Neural cell (in vitro differentiated cells): ENCODE measurements at regions not wholly inside any gene's neighbourhood (a gene's known extent, or its start where the extent isn't known, plus 50 kb on each side); places are given as distances from the start of the nearest gene placed in this dataset.
A peak's percentile ranks its signal among the peaks of the same experiment; 100 is the strongest.

Source experiments
- H2AFZ ChIP-seq: fragments of 200-600, 300-800 bp; sonication (generic), shearing (Covaris generic); 2 replicates; pipeline ENCODE4 v1.6.0; 2014; ENCODE audit warnings: low read depth, mild to moderate bottlenecking, antibody characterized with exemption, low read length, moderate library complexity
- H3F3A ChIP-seq: fragments of 200-600 bp; shearing (Covaris generic); 2 replicates; pipeline ENCODE4 v1.6.1; 2016; ENCODE audit warnings: mild to moderate bottlenecking, moderate library complexity, mixed read lengths, antibody characterized with exemption, low read length; ENCODE audit not compliant: insufficient read depth, poor library complexity, severe bottlenecking
- H3K27ac ChIP-seq: fragments of 200-600, 300-800 bp; sonication (generic), shearing (Covaris generic); 2 replicates; pipeline ENCODE4 v1.5.1; 2014; ENCODE audit warnings: mild to moderate bottlenecking, low read length, moderate library complexity
- H3K27me3 ChIP-seq: fragments of 300-800, 200-600 bp; sonication (generic), shearing (Covaris generic); 2 replicates; pipeline ENCODE4 v1.6.0; 2014; ENCODE audit warnings: mild to moderate bottlenecking, low read depth, low read length, moderate library complexity; ENCODE audit not compliant: insufficient read depth
- H3K36me3 ChIP-seq: fragments of 300-800, 200-600 bp; sonication (generic), shearing (Covaris generic); 2 replicates; pipeline ENCODE4 v1.5.1; 2014; ENCODE audit warnings: mild to moderate bottlenecking, antibody characterized with exemption, low read length, moderate library complexity; ENCODE audit not compliant: insufficient read depth
- H3K4me2 ChIP-seq: fragments of 300-800, 200-600 bp; sonication (generic), shearing (Covaris generic); 2 replicates; pipeline ENCODE4 v1.6.0; 2014; ENCODE audit warnings: mild to moderate bottlenecking, low read length
- H3K4me3 ChIP-seq: fragments of 300-800, 200-600 bp; sonication (generic), shearing (Covaris generic); 2 replicates; pipeline ENCODE4 v1.5.1; 2014; ENCODE audit warnings: mild to moderate bottlenecking, low read length, moderate library complexity
- H3K79me2 ChIP-seq: fragments of 200-600 bp; shearing (Covaris generic); replicated peaks from 2 replicates; pipeline ENCODE4 v1.6.0; 2014; ENCODE audit warnings: mild to moderate bottlenecking, low read length, moderate library complexity; ENCODE audit not compliant: insufficient read depth
- H3K9ac ChIP-seq: fragments of 300-800, 200-600 bp; sonication (generic), shearing (Covaris generic); 2 replicates; pipeline ENCODE4 v1.6.1; 2016; ENCODE audit warnings: mild to moderate bottlenecking, low read length, mixed read lengths
- H3K9me2 ChIP-seq: fragments of 200-600 bp; shearing (Covaris generic); 2 replicates; pipeline ENCODE4 v1.6.1; 2016; ENCODE audit warnings: mild to moderate bottlenecking, low read length, mixed read lengths; ENCODE audit not compliant: insufficient read depth
- H3K9me3 ChIP-seq: fragments of 200-600, 300-800 bp; sonication (generic), shearing (Covaris generic); 2 replicates; pipeline ENCODE4 v1.6.1; 2016; ENCODE audit warnings: mild to moderate bottlenecking, mixed run types, low read length, moderate library complexity, mixed read lengths
- H4K20me1 ChIP-seq: fragments of 200-600 bp; shearing (Covaris generic); 2 replicates; pipeline ENCODE4 v1.6.1; 2016; ENCODE audit warnings: mild to moderate bottlenecking, mixed run types; ENCODE audit not compliant: insufficient read depth
- CTCF ChIP-seq: fragments of 450-650 bp; IDR thresholded peaks from 2 replicates; pipeline ENCODE4 v1.5.1; 2014; ENCODE audit warnings: antibody characterized with exemption, mild to moderate bottlenecking, moderate library complexity; ENCODE audit not compliant: poor library complexity, severe bottlenecking
- EP300 ChIP-seq: fragments of 450-650 bp; conservative IDR thresholded peaks from 2 replicates; pipeline ENCODE4 v1.6.1; 2014; ENCODE audit warnings: antibody characterized with exemption, mild to moderate bottlenecking, moderate library complexity; ENCODE audit not compliant: poor library complexity, severe bottlenecking
- EZH2 ChIP-seq: fragments of 200-600, 300-800 bp; shearing (Covaris generic), sonication (generic); IDR thresholded peaks from 2 replicates; pipeline ENCODE4 v1.6.1; 2014; ENCODE audit warnings: antibody characterized with exemption, low read length, borderline replicate concordance, mild to moderate bottlenecking; ENCODE audit not compliant: insufficient read depth, poor library complexity, severe bottlenecking
- MXI1 ChIP-seq: fragments of 450-650 bp; conservative IDR thresholded peaks from 2 replicates; pipeline ENCODE4 v1.6.1; 2014; ENCODE audit warnings: antibody characterized with exemption, mild to moderate bottlenecking; ENCODE audit not compliant: poor library complexity, severe bottlenecking
- POLR2AphosphoS5 ChIP-seq: IDR thresholded peaks from 2 replicates; pipeline ENCODE4 v1.6.1; 2012
- RAD21 ChIP-seq: fragments of 450-650 bp; conservative IDR thresholded peaks from 2 replicates; pipeline ENCODE4 v1.6.1; 2014; ENCODE audit warnings: antibody characterized with exemption, mild to moderate bottlenecking, moderate library complexity
- REST ChIP-seq: IDR thresholded peaks from 2 replicates; pipeline ENCODE4 v1.6.1; 2012; ENCODE audit warnings: borderline replicate concordance
- SMC3 ChIP-seq: fragments of 450-650 bp; conservative IDR thresholded peaks from 2 replicates; pipeline ENCODE4 v1.6.1; 2014; ENCODE audit warnings: antibody characterized with exemption, mild to moderate bottlenecking, moderate library complexity; ENCODE audit not compliant: poor library complexity
- TAF1 ChIP-seq: IDR thresholded peaks from 2 replicates; pipeline ENCODE4 v1.6.1; 2012; ENCODE audit warnings: low read depth

DNA sequence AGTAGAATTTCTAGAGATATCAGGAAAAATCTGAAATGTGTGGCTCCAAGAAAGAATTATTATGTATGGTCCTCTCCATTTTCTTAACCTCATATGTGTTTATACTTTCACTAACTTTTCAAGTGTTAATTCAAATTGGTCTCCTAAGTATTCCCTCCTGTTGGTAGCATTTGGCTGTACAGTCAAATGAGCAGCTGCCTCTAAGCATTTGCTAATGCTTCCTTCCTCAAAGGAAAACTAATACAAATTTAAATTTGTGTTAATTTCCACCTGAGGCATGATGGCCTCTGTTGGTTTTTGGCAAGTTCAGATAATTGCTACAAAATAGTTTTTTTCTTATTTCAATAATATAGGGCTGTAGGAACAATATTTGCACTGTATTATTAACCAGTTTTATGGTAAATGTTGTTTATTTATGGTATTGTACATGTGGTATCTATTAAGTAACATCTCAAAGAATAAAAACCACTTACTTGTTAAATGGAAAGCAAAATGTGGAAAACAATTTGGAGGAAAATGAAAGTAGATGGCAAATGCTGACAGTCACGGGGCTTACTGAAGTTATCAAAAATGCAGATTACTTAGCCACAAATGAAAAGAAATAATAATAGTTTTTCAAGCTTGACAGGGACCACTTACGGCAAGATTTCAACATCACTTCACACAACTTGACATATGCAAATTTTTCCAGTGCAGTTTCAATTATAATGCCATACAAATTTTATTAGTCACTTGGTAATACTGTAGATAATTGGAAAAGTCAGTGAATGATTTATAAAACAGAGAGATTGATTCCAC, 299.3 kb upstream of the MEOX2 start:
- Histone ChIP-seq H3K4me2 (no peak overlapping the region), H3K27ac (peak overlapping the region; percentile 49), H4K20me1 (no peaks in the 10 kb centered on the region), H3F3A (no peaks in the 10 kb centered on the region), H3K4me3 (peak overlapping the region; percentile 10), H3K27me3 (no peaks in the 10 kb centered on the region), H3K36me3 (no peaks in the 10 kb centered on the region), H3K9ac (no peak overlapping the region), H3K9me2 (no peaks in the 10 kb centered on the region), H2AFZ (no peak overlapping the region), H3K79me2 (no peaks in the 10 kb centered on the region), H3K9me3 (no peaks in the 10 kb centered on the region)
- TF ChIP-seq EZH2, result no peak
- TF ChIP-seq SMC3, result no peak
- TF ChIP-seq EP300, result peak; percentile 48
- TF ChIP-seq RAD21, result no peak

DNA sequence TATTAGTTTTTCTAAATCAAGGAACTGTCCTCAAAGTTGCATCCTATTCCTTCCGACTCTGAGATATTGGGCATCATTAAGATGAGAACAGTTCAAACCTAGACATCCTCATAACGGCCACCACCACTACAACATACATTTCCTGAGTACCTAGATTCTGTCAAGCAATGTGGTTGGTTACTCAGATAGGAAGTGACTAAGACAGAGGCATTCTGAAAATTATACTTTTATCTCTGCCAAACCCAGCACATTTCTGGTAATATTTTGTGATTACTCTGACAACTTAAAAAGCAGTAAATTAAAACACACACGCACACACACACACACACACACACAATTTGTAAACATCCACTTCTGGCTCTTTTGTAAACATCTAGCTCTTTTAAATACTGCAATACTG, 291.2 kb upstream of the MEOX2 start:
- no peaks in the 10 kb centered on the region for H3F3A ChIP-seq
- H4K20me1 ChIP-seq, result no peaks in the 10 kb centered on the region
- no peak overlapping the region for H2AFZ ChIP-seq
- H3K27ac ChIP-seq, result no peak overlapping the region
- no peaks in the 10 kb centered on the region for H3K36me3 ChIP-seq
- no peaks in the 10 kb centered on the region for H3K79me2 ChIP-seq
- no peak overlapping the region for H3K4me3 ChIP-seq
- H3K4me2 ChIP-seq, result no peak overlapping the region
- H3K9ac ChIP-seq, result no peak overlapping the region
- no peaks in the 10 kb centered on the region for H3K9me2 ChIP-seq
- no peaks in the 10 kb centered on the region for H3K27me3 ChIP-seq
- H3K9me3 ChIP-seq, result no peaks in the 10 kb centered on the region
- no peak for TF ChIP-seq POLR2AphosphoS5
- TF ChIP-seq CTCF, result no peak
- no peak for TF ChIP-seq RAD21
- no peak for TF ChIP-seq EZH2
- no peak for TF ChIP-seq SMC3
- TF ChIP-seq TAF1, result no peak
- TF ChIP-seq REST, result no peak
- TF ChIP-seq MXI1, result no peak
- no peak for TF ChIP-seq EP300
